AG20443 (cell line): ENCODE measurements at regions not wholly inside any gene's neighbourhood (a gene's known extent, or its start where the extent isn't known, plus 50 kb on each side); places are given as distances from the start of the nearest gene placed in this dataset.
A peak's percentile ranks its signal among the peaks of the same experiment; 100 is the strongest.
"Not testable (repeated sequence)": the region's sequence is repeated elsewhere in the genome, so short reads cannot be mapped to it uniquely, and the experiment has no call there.

ENCODE experiments used
- DNase-seq: peaks from one replicate; pipeline ENCODE4 v3.0.0; 2012; ENCODE audit warnings: low spot score, mixed read lengths

DNA sequence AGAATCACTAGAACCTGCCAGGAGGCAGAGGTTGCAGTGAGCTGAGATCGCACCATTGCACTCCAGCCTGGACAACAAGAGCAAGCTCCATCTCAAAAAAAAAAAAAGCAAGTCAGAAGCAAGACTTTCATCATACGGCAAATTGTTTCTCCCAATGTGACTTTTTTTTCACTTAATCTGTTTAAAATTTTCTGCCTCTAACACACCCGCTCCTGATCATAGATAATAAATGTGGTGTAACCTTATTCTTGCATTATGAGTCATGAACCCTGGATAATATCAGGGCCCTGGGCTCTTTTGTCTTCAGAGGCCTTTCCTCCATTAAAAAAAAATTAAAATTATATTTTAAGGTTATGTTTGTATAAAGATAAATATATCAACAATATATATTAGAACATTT lies 111.4 kb upstream of the JCAD start:
- DNase-seq = peak; percentile 38

DNA sequence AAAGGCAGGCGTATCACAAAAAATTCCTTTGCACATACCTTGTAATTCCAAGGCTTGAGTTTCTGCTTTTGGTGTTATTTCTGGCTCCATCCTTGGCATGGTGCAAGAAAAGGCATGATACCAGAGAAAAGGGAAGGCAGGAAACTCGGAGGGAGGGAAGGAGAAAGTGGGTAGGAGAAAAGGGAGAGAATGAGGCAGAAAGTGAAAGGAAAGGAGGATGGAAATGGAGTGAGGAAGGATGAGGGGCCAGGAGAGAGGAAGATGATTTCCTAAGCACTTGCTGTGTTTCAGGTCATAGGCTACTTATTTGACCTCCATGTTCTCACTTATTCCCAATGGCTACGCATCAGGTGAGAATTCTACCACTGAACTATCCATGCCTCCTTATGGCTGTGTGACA lies 110.8 kb upstream of the JCAD start:
- no peak for DNase-seq

DNA sequence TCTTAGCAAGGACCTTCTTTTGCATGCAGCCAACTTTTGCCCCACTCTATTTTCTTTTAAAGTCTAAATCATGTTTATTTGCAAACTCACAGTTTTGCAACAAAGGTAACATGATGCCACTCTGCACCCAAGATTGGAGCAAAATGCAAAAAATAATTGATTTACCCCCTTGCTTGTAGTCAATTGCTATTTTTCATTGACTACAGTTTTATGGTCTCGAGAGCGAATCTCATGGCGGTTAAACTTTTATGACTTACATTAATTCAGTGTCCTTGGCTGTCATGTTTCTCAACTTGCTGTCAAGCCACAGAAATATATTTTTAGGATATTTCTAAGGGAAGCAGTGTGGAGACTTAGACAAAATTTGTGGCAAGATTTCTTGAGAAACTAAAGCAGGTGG lies 110.0 kb upstream of the JCAD start:
- DNase-seq = no peak

DNA sequence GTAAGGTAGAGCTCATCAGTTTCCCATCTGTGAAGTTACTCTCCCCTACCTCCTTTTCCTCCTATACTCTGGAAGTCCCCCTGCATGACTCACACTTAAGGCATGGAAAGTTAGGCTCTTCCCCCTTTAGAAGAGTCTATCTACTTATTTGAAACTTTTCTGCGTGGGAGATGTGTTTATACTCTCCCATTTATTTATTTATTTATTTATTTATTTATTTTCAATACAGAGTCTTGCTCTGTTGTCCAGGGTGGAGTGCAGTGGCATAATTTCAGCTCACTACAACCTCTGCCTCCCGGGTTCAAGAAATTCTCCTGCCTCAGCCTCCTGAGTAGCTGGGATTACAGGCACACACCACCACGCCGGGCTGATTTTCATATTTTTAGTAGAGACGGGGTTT lies 107.5 kb upstream of the JCAD start:
- no peak for DNase-seq

DNA sequence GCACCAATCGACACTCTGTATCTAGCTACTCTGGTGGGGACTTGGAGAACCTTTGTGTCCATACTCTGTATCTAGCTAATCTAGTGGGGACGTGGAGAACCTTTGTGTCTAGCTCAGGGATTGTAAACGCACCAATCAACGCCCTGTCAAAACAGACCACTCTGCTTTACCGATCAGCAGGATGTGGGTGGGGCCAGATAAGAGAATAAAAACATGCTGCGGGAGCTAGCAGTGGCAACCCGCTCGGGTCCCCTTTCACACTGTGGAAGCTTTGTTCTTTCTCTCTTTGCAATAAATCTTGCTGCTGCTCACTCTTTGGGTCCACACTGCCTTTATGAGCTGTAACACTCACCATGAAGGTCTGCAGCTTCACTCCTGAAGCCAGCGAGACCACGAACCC lies 104.0 kb upstream of the JCAD start:
- DNase-seq = not testable (repeated sequence)

DNA sequence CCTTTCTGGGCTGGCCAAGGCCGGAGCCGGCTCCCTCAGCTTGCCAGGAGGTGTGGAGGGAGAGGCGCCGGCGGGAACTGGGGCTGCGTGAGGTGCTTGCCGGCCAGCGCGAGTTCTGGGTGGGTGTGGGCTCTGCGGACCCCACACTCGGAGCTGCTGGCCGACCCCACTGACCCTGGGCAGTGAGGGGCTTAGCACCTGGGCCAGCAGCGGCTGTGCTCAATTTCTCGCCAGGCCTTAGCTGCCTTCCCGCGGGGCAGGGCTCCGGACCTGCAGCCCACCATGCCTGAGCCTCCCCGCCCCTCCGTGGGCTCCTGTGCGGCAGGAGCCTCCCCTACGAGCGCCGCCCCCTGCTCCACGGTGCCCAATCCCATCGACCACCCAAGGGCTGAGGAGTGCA lies 103.4 kb upstream of the JCAD start:
- not testable (repeated sequence) for DNase-seq

DNA sequence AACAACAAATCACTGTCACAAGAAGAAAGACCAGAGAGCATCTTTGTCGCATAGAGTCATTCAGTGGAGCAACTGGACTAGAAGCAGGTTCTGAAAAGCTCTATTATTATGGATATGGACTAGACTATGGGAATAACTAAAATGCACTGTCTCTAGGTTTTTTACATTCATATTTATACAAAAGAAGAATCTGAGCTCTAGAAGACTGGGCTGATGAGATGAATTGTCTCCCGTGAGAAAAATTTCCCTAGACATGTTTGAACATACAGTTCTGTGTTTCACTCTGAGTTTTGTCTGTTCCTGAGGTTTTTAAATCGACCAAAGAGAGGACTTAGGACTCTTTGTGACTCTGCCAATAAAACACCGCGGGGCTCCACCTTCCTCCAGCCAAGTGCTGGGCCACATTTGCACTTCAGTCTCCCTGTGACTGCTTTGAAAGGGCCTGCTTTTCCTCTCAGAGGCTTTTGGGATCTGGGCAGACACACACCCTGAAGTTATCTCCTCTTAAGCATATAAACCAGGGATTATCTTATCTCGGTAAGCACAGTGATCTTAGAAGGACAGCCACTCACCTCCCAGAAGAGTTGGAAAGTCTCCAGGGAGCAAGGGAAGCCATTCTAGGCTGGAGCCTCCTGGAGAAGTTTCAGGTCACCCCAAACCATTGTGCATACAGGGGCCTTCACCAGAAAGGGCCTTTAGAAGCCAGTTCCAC lies 101.0 kb upstream of the JCAD start:
- no peak for DNase-seq

DNA sequence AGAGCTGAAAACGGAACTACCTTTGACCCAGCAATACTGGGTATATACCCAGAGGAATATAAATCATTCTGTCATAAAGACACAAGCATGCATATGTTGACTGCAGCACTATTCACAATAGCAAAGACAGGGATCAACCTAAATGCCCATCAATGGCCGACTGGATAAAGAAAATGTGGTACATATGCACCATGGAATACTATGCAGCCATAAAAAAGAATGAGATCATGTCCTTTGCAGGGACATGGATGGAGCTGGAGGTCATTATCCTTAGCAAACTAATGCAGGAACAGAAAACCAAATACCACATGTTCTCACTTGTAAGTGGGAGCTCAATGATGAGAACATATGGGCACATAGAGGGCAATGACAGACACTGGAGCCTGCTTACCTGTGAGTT lies 100.2 kb upstream of the JCAD start:
- DNase-seq = not testable (repeated sequence)

DNA sequence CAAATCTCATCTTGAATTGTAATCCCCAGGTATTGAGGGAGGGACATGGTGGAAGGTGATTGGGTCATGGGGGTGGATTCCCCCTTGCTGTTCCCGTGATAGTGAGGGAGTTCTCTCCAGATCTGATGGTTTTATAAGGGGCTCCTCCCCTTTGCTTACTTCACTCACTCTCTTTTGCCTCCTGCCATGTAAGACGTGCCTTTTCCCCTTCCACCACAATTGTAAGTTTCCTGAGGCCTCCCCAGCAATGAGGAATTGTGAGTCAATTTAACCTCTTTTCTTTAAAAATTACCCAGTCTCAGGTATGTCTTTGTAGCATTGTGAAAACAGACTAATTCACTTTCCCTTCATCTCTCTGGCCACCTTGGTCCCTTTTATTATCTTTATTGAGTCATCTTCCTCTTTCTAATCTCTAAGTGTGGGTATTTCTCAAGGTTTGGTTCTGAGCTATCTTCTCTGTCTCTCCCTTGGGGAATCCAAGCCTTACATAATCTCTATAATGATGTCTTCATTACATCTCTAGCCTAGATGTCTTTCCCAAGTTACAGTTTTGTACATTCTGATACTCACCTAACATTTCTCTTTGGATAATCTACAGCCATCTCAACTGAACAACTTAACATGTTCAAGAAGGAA lies 99.1 kb upstream of the JCAD start:
- no peak for DNase-seq

DNA sequence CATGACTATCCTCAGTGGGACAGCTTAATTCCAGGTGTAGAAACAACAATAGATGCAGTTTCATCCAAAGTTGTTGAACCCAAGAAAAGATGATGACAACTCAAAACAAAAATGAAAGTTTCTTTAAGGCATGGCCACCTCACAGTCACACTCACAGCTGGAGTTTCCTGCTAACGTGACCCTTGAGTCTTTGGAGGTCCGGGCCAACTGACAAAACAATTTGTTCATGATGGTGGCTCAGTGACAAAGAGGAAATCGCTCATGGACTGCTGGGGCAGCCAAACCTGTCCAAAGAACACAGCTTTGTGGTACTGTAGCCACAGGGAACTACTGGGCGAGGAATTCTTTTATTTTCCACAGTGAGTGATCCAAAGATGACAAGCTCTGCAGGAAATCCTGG lies 96.0 kb upstream of the JCAD start:
- DNase-seq = peak; percentile 56

DNA sequence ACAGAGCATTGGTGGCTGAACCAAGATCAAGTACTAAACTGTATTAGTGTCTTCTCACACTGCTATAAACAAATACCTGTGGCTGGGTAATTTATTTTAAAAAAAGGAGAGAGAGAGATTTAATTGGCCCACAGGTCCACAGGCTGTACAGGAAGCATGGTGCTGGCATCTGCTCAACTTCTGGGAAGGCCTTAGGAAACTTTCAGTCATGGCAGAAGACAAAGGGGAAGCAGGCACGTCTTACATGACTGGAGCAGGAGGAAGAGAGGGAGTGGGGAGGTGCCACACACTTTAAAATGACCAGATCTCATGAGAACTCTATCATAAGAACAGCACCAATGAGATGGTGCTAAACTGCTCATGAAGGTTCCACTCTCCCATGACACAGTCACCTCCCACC lies 95.2 kb upstream of the JCAD start:
- no peak for DNase-seq

DNA sequence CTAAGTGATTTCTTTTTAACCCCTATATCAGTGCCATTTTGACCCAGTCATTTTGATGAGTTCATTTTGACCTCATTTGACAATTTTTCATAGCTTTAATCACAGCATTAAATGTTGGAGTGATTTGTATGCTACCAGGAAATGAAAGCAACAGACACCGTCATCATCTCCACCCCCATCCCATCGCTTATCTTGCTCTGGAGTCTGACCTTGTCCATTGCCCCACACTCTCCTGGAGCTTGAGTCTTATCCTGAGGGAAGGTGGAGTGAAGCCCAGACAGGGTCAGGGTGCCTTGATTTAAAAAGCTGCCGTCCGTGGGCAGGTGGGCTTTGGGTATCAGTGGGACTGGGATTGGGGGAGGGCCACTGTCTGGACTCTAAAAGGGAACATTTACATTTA lies 94.7 kb upstream of the JCAD start:
- no peak for DNase-seq

DNA sequence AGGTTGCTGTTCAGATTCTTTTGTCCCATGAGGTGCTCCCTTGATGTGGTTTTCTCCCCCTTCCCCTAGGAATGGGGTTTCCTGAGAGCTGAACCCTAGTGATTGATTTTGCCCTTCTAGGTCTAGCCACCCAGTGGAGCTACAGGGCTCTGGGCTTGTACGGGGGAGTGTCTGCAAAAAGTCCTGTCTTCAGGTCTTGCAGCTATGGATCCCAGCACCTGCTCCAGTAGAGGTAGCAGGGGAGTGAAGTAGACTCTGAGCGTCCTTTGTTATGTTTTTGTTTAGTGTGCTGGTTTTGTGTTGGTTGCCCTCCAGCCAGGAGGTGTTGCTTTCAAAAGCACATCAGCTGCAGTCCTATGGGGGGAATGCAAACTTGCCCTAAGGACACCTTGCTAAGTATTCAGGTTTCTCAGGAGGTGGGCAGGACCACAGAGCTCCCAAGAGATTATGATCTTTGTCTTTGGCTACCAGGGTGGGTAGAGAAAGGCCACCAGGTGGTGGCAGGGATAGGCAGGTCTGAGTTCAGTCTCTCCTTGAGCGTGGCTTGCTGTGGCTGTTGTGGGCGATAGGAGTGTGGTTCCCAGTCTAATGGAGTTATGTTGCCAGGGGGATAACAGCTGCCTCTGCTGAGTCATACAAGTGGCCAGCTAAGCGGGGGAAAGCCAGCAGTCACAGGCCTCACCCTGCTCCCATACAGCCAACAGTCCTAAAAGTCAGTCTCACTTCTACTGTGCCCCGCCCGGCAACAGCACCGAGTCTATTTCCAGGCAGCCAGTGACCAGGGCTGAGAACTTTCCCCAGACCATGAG lies 92.4 kb upstream of the JCAD start:
- peak; percentile 92 for DNase-seq

DNA sequence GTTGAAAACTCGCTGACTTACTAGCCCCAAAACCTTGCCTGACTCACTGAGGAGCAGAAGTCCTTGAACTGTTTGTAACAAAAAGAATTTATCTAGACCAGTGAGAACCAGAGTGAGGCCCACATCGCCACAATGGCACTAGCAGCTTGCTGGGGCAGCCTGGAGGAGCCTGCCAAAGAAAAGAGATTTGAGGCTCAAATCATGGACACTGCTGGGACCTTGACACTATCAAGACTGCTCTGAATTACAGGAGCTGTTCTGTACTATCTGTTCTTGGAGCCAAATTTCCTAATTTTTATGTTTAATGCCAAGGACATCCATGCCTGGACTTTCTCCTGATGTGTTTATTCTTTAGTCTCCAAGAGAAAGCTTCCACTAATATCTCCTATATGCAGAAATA lies 82.0 kb upstream of the JCAD start:
- no peak for DNase-seq

DNA sequence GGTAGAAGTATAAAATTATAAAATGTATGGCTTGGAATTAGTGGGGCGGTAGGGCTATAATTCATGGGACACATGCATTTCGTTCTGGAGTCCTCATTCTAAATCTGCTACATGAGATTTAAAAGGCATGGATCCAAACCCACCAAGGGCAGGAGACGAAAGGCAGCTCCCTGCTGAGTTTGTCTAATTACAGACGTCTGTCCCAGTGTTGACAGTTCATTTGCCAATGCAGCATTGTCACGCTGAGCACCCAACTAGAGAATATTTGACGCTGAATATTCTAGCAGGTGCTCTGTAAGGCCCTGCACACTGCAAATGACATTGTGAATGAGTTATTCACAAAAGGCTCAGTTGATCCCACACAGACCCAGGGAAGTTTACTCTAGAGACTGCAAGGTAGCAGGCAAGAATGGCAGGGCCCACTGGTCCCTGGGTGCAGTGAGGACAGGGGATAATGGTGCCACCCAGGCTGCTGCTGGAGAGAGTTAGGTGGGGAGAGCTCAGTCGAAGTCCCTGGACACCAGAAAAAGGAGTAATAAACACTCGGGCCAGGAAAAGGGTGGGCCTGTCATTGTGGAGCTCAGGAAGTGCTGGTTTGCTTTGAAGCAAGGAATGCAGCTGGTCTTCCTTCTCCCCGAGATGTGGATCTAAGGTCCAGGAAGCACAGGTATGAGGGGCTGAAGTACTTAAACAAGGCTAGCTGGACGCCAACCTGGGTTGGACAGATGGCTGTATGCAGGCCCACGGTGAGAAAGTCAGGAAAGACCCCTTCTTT lies 75.0 kb upstream of the JCAD start:
- DNase-seq = no peak

DNA sequence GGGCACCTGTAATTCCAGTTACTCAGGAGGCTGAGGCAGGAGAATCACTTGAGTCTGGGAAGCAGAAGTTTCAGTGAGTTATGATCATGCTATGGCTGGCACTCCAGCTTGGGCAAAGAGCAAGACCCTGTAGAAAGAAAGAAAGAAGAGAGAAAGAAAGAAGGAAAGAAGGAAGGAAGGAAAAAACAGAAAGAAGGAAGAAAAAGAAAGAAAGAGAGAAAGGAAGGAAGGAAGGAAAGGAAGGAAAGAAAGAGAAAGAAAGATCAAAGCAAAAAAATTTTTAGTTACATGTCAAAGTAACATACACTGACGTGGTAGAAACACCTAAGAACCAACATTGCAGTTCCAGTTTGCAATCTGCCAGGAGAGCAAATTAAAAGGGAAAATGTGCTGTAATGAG lies 73.8 kb upstream of the JCAD start:
- DNase-seq = no peak

DNA sequence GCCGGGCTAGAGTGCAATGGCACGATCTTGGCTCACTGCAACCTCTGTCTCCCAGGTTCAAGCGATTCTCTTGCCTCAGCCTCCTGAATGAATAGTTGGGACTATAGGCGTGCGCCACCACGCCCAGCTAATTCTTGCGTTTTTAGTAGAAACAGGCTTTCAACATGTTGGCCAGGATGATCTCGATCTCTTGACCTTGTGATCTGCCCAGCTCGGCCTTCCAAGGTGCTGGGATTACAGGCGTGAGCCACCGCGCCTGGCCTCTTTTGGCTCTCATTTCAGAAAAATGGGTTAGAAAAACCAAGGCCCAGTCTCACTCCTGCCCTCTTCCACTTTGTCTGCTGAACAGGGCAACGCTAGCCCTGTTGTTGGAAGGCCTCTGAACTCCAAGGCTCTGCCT lies 72.0 kb upstream of the JCAD start:
- DNase-seq = not testable (repeated sequence)

DNA sequence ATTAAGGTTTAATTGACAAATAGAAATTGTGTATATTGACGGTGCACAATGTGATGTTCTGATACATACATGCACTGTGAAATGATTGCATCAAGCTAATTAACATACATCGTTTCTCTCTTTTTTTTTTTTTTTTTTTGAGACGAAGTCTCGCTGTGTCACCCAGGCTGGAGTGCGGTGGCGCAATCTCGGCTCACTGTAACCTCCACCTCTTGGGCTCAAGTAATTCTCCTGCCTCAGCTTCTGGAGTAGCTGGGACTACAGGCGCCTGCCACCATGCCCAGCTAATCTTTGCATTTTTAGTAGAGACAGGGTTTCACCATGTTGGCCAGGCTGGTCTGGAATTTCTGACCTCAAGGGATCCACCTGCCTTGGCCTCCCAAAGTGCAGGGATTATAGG lies 69.9 kb upstream of the JCAD start:
- DNase-seq = not testable (repeated sequence)

DNA sequence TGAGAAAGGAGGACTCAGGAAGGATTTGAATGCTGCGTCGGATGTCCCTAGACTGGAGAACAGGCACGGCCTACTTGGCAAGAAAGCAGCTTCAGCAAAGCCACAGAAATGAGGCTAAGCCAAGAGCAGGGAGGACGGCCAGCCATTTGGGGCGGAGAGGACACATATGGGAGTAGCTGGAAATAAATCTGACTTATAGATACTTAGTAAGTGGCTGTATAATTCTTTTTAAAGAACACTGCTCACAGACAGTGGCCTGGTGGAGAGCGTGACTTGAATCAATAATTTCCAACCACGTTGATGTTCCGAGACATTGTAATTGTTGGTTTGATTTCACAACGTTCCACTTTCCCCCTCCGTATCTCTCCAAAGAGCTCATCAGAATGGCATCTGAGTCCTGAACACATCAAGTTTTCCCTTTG lies 67.7 kb upstream of the JCAD start:
- DNase-seq = peak; percentile 80

DNA sequence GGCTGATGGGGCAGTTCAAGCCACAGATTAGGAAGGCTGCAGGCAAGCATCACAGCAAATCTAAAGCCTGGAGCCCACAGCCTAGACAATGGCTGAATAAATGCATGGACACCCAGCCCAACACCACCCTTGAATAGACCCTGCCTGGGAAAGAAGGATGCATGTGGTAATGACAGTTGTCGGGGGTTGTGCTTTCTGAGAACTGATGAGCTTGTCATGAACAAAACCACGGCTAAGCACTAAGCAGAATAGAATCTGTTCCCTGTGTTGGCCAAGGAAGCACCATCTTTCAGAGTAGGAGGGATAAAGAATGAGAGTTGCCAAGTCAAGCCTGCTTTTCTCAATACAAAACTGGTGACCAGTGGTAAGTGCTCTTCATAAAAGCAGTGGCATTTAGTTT lies 66.1 kb upstream of the JCAD start:
- DNase-seq = no peak

DNA sequence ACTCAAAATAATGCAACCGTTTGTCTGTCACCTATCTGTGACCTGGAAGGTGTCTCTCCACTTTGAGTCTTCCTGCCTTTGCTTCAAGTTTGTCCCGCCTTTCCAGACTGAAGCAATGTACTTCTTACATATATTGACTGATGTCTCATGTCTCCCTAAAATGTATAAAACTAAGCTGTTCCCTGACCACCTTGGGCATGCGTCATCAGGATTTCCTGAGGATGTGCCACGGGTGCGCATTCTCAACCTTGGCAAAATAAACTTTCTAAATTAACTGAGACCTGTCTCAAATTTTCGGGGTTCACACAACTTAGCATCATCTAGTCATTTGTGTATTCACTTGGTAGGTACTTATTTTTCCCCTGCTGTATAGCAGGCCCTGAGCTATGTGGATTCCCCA lies 65.3 kb upstream of the JCAD start:
- no peak for DNase-seq

DNA sequence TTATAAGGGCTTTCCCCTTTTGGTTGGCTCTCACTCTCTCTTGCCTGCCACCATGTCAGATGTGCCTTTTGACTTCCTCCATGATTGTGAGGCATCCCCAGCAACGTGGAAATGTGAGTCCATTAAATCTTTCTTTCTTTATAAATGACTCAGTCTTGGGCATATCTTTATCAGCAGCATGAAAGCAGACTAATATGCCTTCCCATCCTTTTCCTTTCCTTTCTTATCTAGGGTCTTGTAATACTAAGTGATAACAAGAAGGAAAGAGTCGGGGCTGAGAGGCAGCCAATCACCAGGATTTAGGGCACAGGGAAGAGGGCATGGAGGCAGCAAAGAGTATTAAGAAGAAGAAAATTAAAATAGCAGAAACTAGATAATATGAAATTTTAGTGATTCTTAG lies 62.0 kb upstream of the JCAD start:
- no peak for DNase-seq

DNA sequence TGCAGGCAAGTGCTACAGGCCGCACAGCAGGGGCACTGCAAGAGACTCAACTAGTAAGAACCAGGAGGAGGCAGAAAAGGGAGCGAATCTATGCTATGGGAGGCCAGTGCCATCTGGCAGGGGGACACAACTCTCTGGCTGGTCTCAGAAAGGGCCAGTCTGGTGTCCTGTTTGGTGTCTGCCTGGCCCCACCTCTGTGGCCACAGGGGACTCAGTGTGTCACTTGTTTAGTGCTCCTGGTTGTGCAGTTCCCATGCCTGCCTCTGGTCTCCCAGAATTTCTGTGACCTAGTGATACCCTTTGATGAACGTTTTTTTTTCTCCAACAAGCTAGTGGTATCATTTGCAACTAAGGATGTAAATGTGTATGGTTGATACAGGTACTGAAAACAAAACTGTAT lies 59.2 kb upstream of the JCAD start:
- DNase-seq = no peak
